ENCODE measurements at regions not wholly inside any gene's neighbourhood (a gene's known extent, or its start where the extent isn't known, plus 50 kb on each side); places are given as distances from the start of the nearest gene placed in this dataset.

- Mint-ChIP-seq H3K27ac (no peak overlapping the region), H3K4me3 (no peak overlapping the region), H3K27me3 (ENCODE audit: insufficient read depth) (no peaks in the 10 kb centered on the region; the same call in none of the 2 replicates), H3K9me3 (peaks cover 13% of the 10 kb centered on the region; the same call in 1 of the 2 replicates), H3K4me1 (ENCODE audit: low read depth) (peaks cover 16% of the 10 kb centered on the region), H3K36me3 (ENCODE audit: low read depth) (no peaks in the 10 kb centered on the region)
- TF ChIP-seq, protein P1, sequence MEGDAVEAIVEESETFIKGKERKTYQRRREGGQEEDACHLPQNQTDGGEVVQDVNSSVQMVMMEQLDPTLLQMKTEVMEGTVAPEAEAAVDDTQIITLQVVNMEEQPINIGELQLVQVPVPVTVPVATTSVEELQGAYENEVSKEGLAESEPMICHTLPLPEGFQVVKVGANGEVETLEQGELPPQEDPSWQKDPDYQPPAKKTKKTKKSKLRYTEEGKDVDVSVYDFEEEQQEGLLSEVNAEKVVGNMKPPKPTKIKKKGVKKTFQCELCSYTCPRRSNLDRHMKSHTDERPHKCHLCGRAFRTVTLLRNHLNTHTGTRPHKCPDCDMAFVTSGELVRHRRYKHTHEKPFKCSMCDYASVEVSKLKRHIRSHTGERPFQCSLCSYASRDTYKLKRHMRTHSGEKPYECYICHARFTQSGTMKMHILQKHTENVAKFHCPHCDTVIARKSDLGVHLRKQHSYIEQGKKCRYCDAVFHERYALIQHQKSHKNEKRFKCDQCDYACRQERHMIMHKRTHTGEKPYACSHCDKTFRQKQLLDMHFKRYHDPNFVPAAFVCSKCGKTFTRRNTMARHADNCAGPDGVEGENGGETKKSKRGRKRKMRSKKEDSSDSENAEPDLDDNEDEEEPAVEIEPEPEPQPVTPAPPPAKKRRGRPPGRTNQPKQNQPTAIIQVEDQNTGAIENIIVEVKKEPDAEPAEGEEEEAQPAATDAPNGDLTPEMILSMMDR (IDR thresholded peaks at IDR 0.05), result no peak
- no peak for DNase-seq
Observed at GRCh38 chr1:56324504-56324903, 254.9 kb downstream of the PLPP3 start.

- Mint-ChIP-seq H3K4me1 (ENCODE audit: low read depth) (peaks cover 9% of the 10 kb centered on the region), H3K9me3 (peaks cover 13% of the 10 kb centered on the region; the same call in 1 of the 2 replicates), H3K4me3 (no peak overlapping the region), H3K27me3 (ENCODE audit: insufficient read depth) (no peaks in the 10 kb centered on the region; the same call in none of the 2 replicates), H3K27ac (no peak overlapping the region), H3K36me3 (ENCODE audit: low read depth) (no peaks in the 10 kb centered on the region)
- TF ChIP-seq, protein P1 (IDR thresholded peaks at IDR 0.05), result no peak
- no peak for DNase-seq
Observed at GRCh38 chr1:56322211-56322610, 257.2 kb downstream of the PLPP3 start.

- no peak for DNase-seq
- Mint-ChIP-seq H3K27me3 (ENCODE audit: insufficient read depth) (no peaks in the 10 kb centered on the region; the same call in none of the 2 replicates), H3K4me3 (no peak overlapping the region), H3K27ac (no peak overlapping the region), H3K4me1 (ENCODE audit: low read depth) (peaks cover 7% of the 10 kb centered on the region), H3K36me3 (ENCODE audit: low read depth) (no peaks in the 10 kb centered on the region), H3K9me3 (peaks cover 13% of the 10 kb centered on the region; the same call in 1 of the 2 replicates)
- TF ChIP-seq, protein P1 (IDR thresholded peaks at IDR 0.05), result no peak
Observed at GRCh38 chr1:56321150-56321490, 258.2 kb downstream of the PLPP3 start.

DNA sequence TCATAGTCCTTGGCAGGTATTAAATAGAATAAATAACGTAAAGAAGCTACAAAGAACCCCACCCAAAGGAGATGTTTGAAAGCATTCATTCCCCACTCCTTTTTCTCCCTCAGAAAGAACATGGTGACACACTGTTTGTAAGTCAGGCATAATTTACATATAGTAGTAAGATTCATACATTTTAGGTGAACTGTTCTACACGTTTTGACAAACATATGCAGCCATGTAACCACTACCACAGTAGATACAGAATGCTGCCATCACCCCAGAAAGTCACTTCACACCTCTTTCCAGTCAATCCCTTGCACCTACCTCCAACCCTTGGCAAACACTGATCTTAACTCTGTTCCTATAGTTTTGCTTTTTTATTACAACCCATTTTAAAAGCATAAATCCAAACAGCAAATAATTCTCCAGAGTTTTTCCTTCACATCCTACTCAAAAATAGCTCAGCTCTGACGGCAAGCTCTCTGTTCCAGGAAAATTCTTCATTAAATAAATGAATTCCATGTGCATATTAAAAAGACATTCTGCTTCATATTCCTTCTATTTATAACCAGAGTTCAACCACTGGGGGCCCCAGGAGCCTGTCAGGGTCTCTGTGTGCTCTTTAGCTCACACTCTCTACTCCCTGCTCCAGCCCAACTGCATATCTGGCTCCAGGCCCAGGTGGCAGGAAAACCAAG is 258.8 kb downstream of the PLPP3 start:
- TF ChIP-seq, protein P1 (IDR thresholded peaks at IDR 0.05), result no peak
- H3K9me3 Mint-ChIP-seq, result peaks cover 16% of the 10 kb centered on the region; the same call in 1 of the 2 replicates
- H3K36me3 Mint-ChIP-seq (ENCODE audit: low read depth), result no peaks in the 10 kb centered on the region
- H3K27ac Mint-ChIP-seq, result no peak overlapping the region
- no peak overlapping the region for H3K4me3 Mint-ChIP-seq
- DNase-seq, result no peak
- no peaks in the 10 kb centered on the region; the same call in none of the 2 replicates for H3K27me3 Mint-ChIP-seq (ENCODE audit: insufficient read depth)
- H3K4me1 Mint-ChIP-seq (ENCODE audit: low read depth), result peaks cover 1% of the 10 kb centered on the region

GRCh38 chr1:56317722-56318121 is 261.6 kb downstream of the PLPP3 start:
- Mint-ChIP-seq H3K36me3 (ENCODE audit: low read depth) (no peaks in the 10 kb centered on the region; the same call in 1 of the 2 replicates), H3K4me1 (ENCODE audit: low read depth) (no peaks in the 10 kb centered on the region), H3K4me3 (no peak overlapping the region), H3K9me3 (peaks cover 14% of the 10 kb centered on the region), H3K27me3 (ENCODE audit: insufficient read depth) (no peaks in the 10 kb centered on the region; the same call in none of the 2 replicates), H3K27ac (no peak overlapping the region)
- DNase-seq, result no peak
- TF ChIP-seq, protein P1 (IDR thresholded peaks at IDR 0.05), result no peak
